HG03045 (cell line): ENCODE measurements at regions not wholly inside any gene's neighbourhood (a gene's known extent, or its start where the extent isn't known, plus 50 kb on each side); places are given as distances from the start of the nearest gene placed in this dataset.
"Not testable (repeated sequence)": the region's sequence is repeated elsewhere in the genome, so short reads cannot be mapped to it uniquely, and the experiment has no call there.

ENCODE experiments used
- ATAC-seq: cut with Tn5 transposase; IDR thresholded peaks from one replicate; pipeline ENCODE4 v1.9.1; 2021; ENCODE audit warnings: mild to moderate bottlenecking, moderate library complexity; ENCODE audit not compliant: unreplicated experiment

- ATAC-seq, result not testable (repeated sequence)
Observed at GRCh38 chr9:39663020-39663419, 307.6 kb downstream of the SPATA31A1 start.

- peak; percentile 78 for ATAC-seq
Observed at GRCh38 chr9:39663713-39664112, 308.2 kb downstream of the SPATA31A1 start.

GRCh38 chr9:39665020-39665419, 309.6 kb downstream of the SPATA31A1 start:
- ATAC-seq, result not testable (repeated sequence)

GRCh38 chr9:39674437-39675210, 319.2 kb downstream of the SPATA31A1 start:
- ATAC-seq, result not testable (repeated sequence)

GRCh38 chr9:39675211-39675553, 319.7 kb downstream of the SPATA31A1 start:
- not testable (repeated sequence) for ATAC-seq

- not testable (repeated sequence) for ATAC-seq
Observed at GRCh38 chr9:39678534-39679263, 323.2 kb downstream of the SPATA31A1 start.

- not testable (repeated sequence) for ATAC-seq
Observed at GRCh38 chr9:39680694-39681401, 325.4 kb downstream of the SPATA31A1 start.

- not testable (repeated sequence) for ATAC-seq
Observed at GRCh38 chr9:39728862-39729261, 373.4 kb downstream of the SPATA31A1 start.

- not testable (repeated sequence) for ATAC-seq
Observed at GRCh38 chr9:39744898-39745297, 389.4 kb downstream of the SPATA31A1 start.

GRCh38 chr9:39775570-39775969, 420.1 kb downstream of the SPATA31A1 start:
- not testable (repeated sequence) for ATAC-seq

GRCh38 chr9:39791356-39791755, 435.9 kb downstream of the SPATA31A1 start:
- ATAC-seq, result peak; percentile 100

GRCh38 chr9:39797935-39798334, 442.5 kb downstream of the SPATA31A1 start:
- not testable (repeated sequence) for ATAC-seq

- ATAC-seq, result not testable (repeated sequence)
Observed at GRCh38 chr9:39799252-39799651, 443.8 kb downstream of the SPATA31A1 start.

- ATAC-seq, result not testable (repeated sequence)
Observed at GRCh38 chr9:39802561-39802960, 447.1 kb downstream of the SPATA31A1 start.

GRCh38 chr9:39809401-39810226, 454.1 kb downstream of the SPATA31A1 start:
- peak; percentile 85 for ATAC-seq

GRCh38 chr9:39810401-39810800, 454.9 kb downstream of the SPATA31A1 start:
- ATAC-seq, result not testable (repeated sequence)

- not testable (repeated sequence) for ATAC-seq
Observed at GRCh38 chr9:39811615-39812014, 456.1 kb downstream of the SPATA31A1 start.

GRCh38 chr9:39828457-39828856, 473.0 kb downstream of the SPATA31A1 start:
- not testable (repeated sequence) for ATAC-seq
